ENCODE measurements at regions not wholly inside any gene's neighbourhood (a gene's known extent, or its start where the extent isn't known, plus 50 kb on each side); places are given as distances from the start of the nearest gene placed in this dataset.

DNA sequence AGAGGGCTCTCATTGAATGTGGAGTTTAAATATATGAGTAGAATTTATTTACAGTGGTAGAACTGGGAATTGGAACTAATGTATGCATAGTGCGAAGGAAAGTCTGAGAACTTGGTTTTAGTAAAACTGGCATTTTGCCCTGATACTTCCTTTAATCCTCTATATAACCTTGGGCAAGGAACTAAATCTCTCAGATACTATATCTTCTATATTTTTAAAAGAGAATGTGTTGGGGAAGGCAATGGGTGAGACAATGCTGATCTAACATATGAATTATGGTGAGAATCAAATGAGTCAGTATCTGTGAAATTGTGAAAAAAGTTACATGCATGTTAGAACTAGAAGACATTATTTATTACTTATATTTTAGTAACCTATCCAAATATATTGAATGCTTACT is 2109.4 kb upstream of the PIK3C3 start:
- intact Hi-C loops (cut with DNase I, micrococcal nuclease), result no loop called here
- POLR2A ChIA-PET, result no interaction called here
- ATAC-seq, result no peak
- Mint-ChIP-seq H3K4me3 (no peak overlapping the region), H3K4me1 (no peaks in the 10 kb centered on the region), H3K36me3 (ENCODE audit: low read depth) (no peaks in the 10 kb centered on the region), H3K27me3 (peaks cover 14% of the 10 kb centered on the region), H3K27ac (no peak overlapping the region), H3K9me3 (ENCODE audit: low read depth) (no peaks in the 10 kb centered on the region)
- no peak for DNase-seq
- CTCF ChIA-PET, result no interaction called here

DNA sequence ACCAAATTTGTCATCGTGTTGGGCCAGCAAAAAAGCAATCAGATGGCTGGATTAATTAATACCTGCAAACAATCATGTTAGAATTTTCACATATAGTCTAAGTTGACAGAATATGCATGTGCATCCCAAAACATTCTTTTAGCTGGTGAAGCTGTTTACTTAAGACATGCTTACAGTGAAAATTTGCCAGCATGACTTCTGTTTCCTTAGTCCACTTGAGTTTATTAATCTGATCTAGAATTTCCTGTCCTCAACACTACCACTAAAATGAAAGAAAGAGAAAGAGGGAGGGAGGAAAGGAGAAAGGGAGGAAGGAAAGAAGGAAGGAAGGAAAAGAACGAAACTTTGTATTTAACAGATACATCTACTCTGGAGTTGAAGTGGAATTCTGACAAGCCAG is 2109.9 kb upstream of the PIK3C3 start:
- POLR2A ChIA-PET, result interaction anchor here (0.6 kb wide), 1 partner anchor 876 kb away, joined by 3 read pairs; no protein-coding TSS in a partner anchor
- H3K9me3 Mint-ChIP-seq (ENCODE audit: low read depth), result no peaks in the 10 kb centered on the region
- no peak overlapping the region for H3K4me3 Mint-ChIP-seq
- CTCF ChIA-PET, result no interaction called here
- DNase-seq (no peak), ATAC-seq (no peak)
- H3K27ac Mint-ChIP-seq, result no peak overlapping the region
- intact Hi-C loops (cut with DNase I, micrococcal nuclease), result no loop called here
- H3K27me3 Mint-ChIP-seq, result peaks cover 15% of the 10 kb centered on the region
- no peaks in the 10 kb centered on the region for H3K36me3 Mint-ChIP-seq (ENCODE audit: low read depth)
- no peaks in the 10 kb centered on the region for H3K4me1 Mint-ChIP-seq

DNA sequence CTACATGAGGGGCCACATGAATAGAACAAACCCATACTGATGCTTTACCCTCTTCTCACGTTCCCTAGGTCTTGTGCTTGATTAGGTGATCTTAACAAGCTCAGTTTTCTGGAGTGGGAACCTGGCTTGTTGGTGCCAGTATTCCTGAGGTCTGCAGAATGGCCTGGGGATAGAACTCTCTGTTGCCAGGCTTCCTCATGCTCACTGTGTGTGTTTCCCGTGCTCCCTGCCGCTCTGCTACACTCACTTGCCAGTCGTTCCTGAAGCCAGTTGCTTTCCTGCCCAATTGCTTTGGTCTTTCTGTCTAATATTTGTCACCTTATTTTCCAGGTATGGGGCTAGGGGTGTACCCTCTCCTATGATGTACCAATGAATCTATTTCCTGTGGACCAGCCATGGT is 2111.5 kb upstream of the PIK3C3 start:
- ChIA-PET CTCF (no interaction called here), POLR2A (no interaction called here)
- Mint-ChIP-seq H3K9me3 (ENCODE audit: low read depth) (no peaks in the 10 kb centered on the region), H3K36me3 (ENCODE audit: low read depth) (no peaks in the 10 kb centered on the region), H3K4me1 (no peaks in the 10 kb centered on the region), H3K4me3 (no peak overlapping the region), H3K27ac (no peak overlapping the region), H3K27me3 (peaks cover 18% of the 10 kb centered on the region)
- intact Hi-C loops (cut with DNase I, micrococcal nuclease), result no loop called here
- ATAC-seq (no peak), DNase-seq (no peak)

DNA sequence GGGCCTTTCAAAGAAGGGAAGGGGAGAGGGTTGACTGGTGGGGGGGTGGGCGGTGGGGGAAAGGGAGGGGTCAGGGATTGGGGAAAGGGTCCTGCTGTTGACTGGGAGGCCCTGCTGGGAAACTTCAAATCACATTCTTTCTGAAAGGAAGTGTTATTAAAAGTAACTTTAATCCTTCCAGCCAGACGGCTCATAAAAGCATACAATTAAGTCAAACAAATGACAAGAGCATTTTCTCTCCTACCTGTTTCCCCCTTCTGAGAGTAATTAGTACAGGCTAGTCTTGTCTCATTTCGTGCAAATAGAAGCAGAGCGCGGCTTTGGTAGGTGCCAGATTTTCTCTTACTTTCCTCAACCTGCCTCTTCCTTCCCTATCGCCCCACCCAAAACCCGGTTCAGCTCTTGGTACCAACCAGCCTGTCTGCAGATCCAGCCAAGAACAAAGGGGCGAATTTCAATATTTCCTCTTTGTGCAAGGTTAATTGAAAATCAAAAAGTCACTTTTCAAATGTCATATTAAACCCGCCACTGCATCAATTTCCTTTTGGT is 2112.6 kb upstream of the PIK3C3 start:
- peaks cover 20% of the 10 kb centered on the region for H3K27me3 Mint-ChIP-seq
- no peak overlapping the region for H3K4me3 Mint-ChIP-seq
- peaks cover 2% of the 10 kb centered on the region for H3K9me3 Mint-ChIP-seq (ENCODE audit: low read depth)
- H3K4me1 Mint-ChIP-seq, result no peaks in the 10 kb centered on the region
- POLR2A ChIA-PET, result no interaction called here
- intact Hi-C loops (cut with DNase I, micrococcal nuclease), result no loop called here
- ATAC-seq (no peak), DNase-seq (no peak)
- CTCF ChIA-PET, result no interaction called here
- H3K27ac Mint-ChIP-seq, result no peak overlapping the region
- H3K36me3 Mint-ChIP-seq (ENCODE audit: low read depth), result no peaks in the 10 kb centered on the region

DNA sequence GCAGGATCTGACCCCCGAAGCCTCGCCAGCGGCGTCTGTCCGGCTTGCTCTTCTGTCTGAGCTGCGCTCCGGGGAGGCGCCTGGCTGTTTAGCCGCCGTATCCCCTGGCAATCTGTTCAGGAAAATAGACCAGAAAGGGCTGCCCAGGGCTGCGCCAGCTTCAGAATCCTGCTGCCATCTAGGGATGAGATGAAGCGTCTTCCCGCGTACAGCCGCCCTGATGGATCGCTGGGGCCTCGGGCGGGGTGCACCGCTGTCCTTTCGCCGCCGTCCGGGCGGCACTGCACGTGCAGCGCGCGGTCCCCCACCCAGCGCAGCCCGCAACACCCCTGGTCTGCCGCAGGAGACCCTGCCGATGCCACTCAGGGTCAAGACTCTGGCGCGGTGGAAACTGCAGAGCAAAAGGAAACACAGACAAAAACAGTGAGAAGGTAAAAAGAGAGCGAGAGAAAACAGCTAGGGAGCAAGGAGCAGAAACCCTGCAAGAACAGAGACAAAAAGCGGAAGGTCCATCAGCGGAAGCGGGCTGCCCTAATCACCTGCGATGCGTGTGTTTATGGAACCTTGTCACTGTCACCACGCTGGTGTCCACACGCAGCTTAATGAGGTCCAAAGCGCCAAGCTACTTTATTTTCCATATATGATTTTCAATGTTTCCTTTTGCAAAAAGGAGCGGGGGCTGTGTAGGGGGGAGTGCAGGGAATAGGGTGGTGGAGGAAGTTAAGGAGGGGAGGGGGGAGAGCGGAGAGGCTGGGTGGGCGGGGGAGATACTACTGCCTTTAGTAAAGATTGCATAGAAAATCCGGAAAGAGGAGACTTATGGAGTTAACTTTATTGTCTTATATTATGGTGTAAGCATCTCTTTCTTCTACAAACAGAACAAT is 2113.3 kb upstream of the PIK3C3 start:
- no peak for ATAC-seq

DNA sequence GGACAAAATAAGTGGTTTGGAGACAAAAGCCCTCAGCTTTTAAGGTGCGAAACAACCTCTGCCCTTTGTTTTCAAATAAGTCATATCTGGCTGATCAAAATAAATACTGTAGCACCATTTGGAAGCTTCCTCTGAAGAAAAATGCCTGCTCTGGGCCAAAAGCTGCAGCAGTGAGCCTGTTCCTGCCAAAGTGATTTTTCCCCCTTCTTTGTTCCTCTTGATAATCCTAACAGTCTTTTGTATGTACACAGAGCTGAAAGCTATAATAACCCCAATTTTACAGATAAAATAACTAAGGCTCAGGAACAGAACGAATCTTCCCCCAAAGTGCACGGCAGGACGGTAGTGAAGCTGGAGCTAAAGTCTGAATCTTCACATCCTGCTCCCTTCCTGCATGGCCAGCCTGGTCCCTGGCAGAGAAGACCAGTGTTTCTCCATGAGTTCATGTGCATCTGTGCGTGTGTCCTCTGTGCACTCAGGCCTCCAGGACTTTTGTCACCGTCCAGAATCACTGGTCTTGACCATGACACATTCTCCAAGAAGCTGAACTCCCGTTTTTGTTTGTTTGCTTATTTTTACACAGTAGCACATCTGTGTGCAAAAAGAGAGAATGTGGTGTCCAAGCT is 2114.1 kb upstream of the PIK3C3 start:
- no peak overlapping the region for H3K4me3 Mint-ChIP-seq
- H3K36me3 Mint-ChIP-seq (ENCODE audit: low read depth), result no peaks in the 10 kb centered on the region
- CTCF ChIA-PET, result no interaction called here
- POLR2A ChIA-PET, result no interaction called here
- H3K27ac Mint-ChIP-seq, result no peak overlapping the region
- peaks cover 20% of the 10 kb centered on the region for H3K27me3 Mint-ChIP-seq
- no peak for ATAC-seq
- peaks cover 2% of the 10 kb centered on the region for H3K9me3 Mint-ChIP-seq (ENCODE audit: low read depth)
- DNase-seq, result no peak
- no peaks in the 10 kb centered on the region for H3K4me1 Mint-ChIP-seq
- intact Hi-C loops (cut with DNase I, micrococcal nuclease), result no loop called here

More for the DNA sequence above, 2113.3 kb upstream of the PIK3C3 start:
- Mint-ChIP-seq H3K27ac (no peak overlapping the region), H3K4me1 (no peaks in the 10 kb centered on the region), H3K36me3 (ENCODE audit: low read depth) (no peaks in the 10 kb centered on the region), H3K4me3 (no peak overlapping the region), H3K9me3 (ENCODE audit: low read depth) (peaks cover 2% of the 10 kb centered on the region), H3K27me3 (peaks cover 20% of the 10 kb centered on the region)
- intact Hi-C loops (cut with DNase I, micrococcal nuclease), result no loop called here
- POLR2A ChIA-PET, result no interaction called here
- peak; percentile 6 for DNase-seq
- CTCF ChIA-PET, result no interaction called here

DNA sequence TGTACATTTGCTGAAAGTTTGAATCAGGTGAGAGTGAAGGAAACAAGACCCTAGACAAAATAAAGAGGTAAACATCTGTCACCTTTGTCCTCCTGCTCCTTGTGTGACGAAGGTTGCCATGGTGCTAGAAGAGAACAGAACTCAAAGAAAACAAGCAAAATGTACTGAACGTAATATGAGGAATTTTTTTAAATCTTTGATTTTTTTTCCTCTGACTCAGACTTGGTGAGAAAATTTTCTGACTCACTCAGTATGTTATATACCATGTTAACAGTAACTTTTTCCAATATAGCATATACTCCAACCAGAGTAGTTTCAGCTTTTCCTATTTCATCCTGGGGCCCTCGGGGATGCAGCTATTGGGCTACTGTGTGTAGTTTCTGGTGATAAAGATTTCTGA is 2114.6 kb upstream of the PIK3C3 start:
- ChIA-PET POLR2A (no interaction called here), CTCF (no interaction called here)
- peaks cover 2% of the 10 kb centered on the region for H3K9me3 Mint-ChIP-seq (ENCODE audit: low read depth)
- no peak overlapping the region for H3K27ac Mint-ChIP-seq
- no peaks in the 10 kb centered on the region for H3K36me3 Mint-ChIP-seq (ENCODE audit: low read depth)
- peaks cover 20% of the 10 kb centered on the region for H3K27me3 Mint-ChIP-seq
- no peak for ATAC-seq
- H3K4me3 Mint-ChIP-seq, result no peak overlapping the region
- DNase-seq, result no peak
- no peaks in the 10 kb centered on the region for H3K4me1 Mint-ChIP-seq
- intact Hi-C loops (cut with DNase I, micrococcal nuclease), result no loop called here

DNA sequence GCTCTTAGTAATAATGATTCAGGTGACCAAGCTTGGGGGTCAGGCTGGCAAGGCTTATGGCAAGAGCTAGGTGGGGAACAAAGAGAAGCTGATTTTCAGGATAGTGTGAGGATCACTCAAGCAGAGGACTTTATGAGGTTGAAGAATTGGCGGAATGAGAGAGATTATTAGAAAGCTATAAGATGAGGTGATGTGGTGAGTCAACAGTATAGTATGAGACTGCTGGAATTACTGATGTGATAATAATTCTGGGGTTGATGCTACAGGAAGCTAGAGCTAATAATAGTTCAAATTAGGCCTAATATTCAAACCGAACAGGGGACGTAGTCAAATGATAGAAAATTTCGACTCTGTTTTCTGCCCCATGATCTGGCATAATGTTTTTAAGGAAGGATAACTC is 2115.3 kb upstream of the PIK3C3 start:
- Mint-ChIP-seq H3K27me3 (peaks cover 20% of the 10 kb centered on the region), H3K4me1 (no peaks in the 10 kb centered on the region), H3K27ac (no peak overlapping the region), H3K36me3 (ENCODE audit: low read depth) (no peaks in the 10 kb centered on the region), H3K4me3 (no peak overlapping the region), H3K9me3 (ENCODE audit: low read depth) (peaks cover 2% of the 10 kb centered on the region)
- ATAC-seq, result no peak
- no peak for DNase-seq
- ChIA-PET POLR2A (no interaction called here), CTCF (no interaction called here)
- intact Hi-C loops (cut with DNase I, micrococcal nuclease), result no loop called here

DNA sequence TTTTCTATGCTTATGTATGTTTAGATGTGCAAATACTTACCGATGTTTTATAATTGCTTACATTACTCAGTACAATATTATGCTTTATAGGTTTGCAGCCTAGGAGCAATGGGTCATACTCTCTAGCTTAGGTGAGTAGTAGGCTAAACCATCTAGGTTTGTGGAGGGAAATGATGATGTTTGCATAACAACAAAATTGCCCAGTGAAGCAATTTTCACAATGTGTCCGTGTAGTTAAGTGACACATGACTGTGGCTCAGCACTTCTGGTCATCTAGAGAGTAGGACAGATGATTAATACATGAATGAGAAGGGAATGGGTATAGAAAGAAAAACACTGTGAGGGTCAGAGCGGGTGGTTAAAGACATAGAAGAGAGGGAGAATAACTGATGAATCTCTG is 2116.2 kb upstream of the PIK3C3 start:
- Mint-ChIP-seq H3K27ac (no peak overlapping the region), H3K36me3 (ENCODE audit: low read depth) (no peaks in the 10 kb centered on the region), H3K27me3 (peaks cover 20% of the 10 kb centered on the region), H3K9me3 (ENCODE audit: low read depth) (peaks cover 2% of the 10 kb centered on the region), H3K4me1 (no peaks in the 10 kb centered on the region), H3K4me3 (no peak overlapping the region)
- POLR2A ChIA-PET, result no interaction called here
- ATAC-seq, result no peak
- intact Hi-C loops (cut with DNase I, micrococcal nuclease), result no loop called here
- CTCF ChIA-PET, result interaction anchor here (1.1 kb wide), 1 partner anchor 1868 kb away, joined by 3 read pairs; no protein-coding TSS in a partner anchor
- DNase-seq, result no peak

DNA sequence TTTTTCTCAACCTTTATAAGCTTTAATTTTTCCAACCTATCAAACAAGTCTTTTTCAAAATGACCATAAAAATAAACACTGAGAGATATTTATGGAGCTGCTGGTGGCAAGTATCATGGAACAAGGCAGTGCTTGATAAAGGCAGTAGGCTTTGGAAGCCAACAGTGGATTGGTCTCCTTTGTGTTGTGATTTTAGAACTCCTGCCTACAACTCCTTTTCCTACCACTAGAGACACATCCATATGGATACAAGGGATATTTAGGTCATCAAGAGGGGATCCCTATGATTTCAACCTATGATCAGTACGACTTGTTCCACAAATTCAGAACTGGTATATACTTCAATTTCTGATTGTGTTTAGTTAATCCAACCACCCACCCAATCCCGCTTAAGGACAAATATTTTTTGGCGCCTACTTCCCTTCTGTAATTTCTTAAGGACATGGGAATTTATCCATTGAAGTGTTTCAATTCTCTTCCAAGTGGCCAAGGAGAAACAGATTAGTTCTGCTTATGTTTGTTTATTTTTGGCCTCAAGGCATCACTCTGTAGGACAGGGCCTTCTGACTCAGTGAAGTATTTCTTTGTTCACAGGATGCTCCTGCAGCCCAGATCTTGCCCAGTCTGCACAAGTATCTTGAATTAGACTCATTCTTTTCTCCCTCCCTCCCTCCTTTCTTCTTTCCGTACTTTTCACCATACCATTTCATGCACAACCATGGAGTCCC is 2119.6 kb upstream of the PIK3C3 start:
- H3K36me3 Mint-ChIP-seq (ENCODE audit: low read depth), result no peaks in the 10 kb centered on the region
- H3K4me3 Mint-ChIP-seq, result no peak overlapping the region
- intact Hi-C loops (cut with DNase I, micrococcal nuclease), result no loop called here
- CTCF ChIA-PET, result no interaction called here
- peaks cover 4% of the 10 kb centered on the region for H3K9me3 Mint-ChIP-seq (ENCODE audit: low read depth)
- no peak for DNase-seq
- peaks cover 5% of the 10 kb centered on the region for H3K27me3 Mint-ChIP-seq
- ATAC-seq, result no peak
- POLR2A ChIA-PET, result no interaction called here
- no peaks in the 10 kb centered on the region for H3K4me1 Mint-ChIP-seq
- no peak overlapping the region for H3K27ac Mint-ChIP-seq

DNA sequence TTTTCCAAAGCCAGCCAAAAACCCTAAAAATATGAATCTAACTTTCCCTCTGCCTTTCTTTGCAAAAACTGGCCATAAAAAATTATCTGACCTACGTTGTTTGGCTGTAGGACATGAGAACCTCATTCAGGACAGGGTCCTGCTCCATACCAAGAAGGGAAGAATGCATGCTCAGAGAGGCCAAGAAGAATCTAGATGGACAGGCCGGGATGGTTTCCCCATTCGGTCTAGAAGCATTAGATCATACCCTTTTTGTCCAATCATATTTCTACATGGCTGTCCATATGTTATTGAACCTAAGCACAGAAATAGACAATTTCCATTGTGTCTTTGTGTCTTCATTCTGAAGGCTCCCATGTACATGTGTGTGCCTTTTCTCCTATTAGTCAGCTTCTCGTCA is 2120.4 kb upstream of the PIK3C3 start:
- intact Hi-C loops (cut with DNase I, micrococcal nuclease), result no loop called here
- CTCF ChIA-PET, result no interaction called here
- Mint-ChIP-seq H3K27me3 (peaks cover 5% of the 10 kb centered on the region), H3K27ac (no peak overlapping the region), H3K4me3 (no peak overlapping the region), H3K4me1 (no peaks in the 10 kb centered on the region), H3K36me3 (ENCODE audit: low read depth) (no peaks in the 10 kb centered on the region), H3K9me3 (ENCODE audit: low read depth) (peaks cover 4% of the 10 kb centered on the region)
- POLR2A ChIA-PET, result no interaction called here
- no peak for DNase-seq
- ATAC-seq, result no peak

All from activated CD4-positive, alpha-beta T cell treated with anti-CD3 and anti-CD28 coated beads for 36 hours (primary cell).